WERI-Rb-1 (cell line): ENCODE measurements at regions not wholly inside any gene's neighbourhood (a gene's known extent, or its start where the extent isn't known, plus 50 kb on each side); places are given as distances from the start of the nearest gene placed in this dataset.

Experiments used
- DNase-seq: peaks from one replicate; pipeline ENCODE4 v3.0.0-alpha.2; 2020
- H3K27ac ChIP-seq: fragments of 250-450 bp; sonication (Bioruptor Pico); 2 replicates; pipeline ENCODE4 v1.5.1; 2020; ENCODE audit warnings: mild to moderate bottlenecking, moderate library complexity
- H3K27me3 ChIP-seq: fragments of 250-450 bp; sonication (Bioruptor Pico); 2 replicates; pipeline ENCODE4 v1.5.1; 2021; ENCODE audit warnings: mild to moderate bottlenecking, low read depth, moderate library complexity; ENCODE audit not compliant: insufficient read depth, severe bottlenecking
- H3K36me3 ChIP-seq: fragments of 250-450 bp; sonication (Bioruptor Pico); 2 replicates; pipeline ENCODE4 v1.5.1; 2020; ENCODE audit warnings: mild to moderate bottlenecking, moderate library complexity
- H3K4me3 ChIP-seq: 2 replicates; pipeline ENCODE4 v1.5.1; 2011; ENCODE audit warnings: low read depth, mild to moderate bottlenecking, control low read depth, low read length
- H3K9me3 ChIP-seq: fragments of 250-450 bp; sonication (Bioruptor Pico); 2 replicates; pipeline ENCODE4 v1.5.1; 2021; ENCODE audit warnings: mild to moderate bottlenecking, moderate library complexity; ENCODE audit not compliant: severe bottlenecking
- TF ChIP-seq, protein P1 (sequence below): IDR thresholded peaks from 2 replicates; pipeline ENCODE4 v1.5.1; 2011; ENCODE audit warnings: low read depth, mild to moderate bottlenecking, control low read depth, inconsistent platforms, low read length

DNA sequence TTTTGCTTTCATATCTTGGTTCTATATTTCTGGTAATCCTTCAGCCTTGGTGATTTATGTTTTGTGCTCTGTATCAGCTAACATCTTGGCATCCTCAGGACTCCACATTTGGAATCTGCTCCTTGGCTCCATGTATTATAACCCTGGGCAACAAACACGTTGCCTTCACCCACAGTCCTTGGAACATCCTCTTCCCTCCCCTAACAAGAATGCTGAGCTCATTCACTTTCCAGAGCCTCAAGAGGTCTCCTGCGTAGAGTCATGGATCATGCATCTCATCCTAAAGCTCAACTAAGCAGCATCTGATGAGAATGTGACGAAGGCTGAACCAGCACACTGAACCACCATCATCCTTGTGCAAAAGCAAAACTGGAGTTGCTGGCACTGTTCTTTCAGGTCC lies 60.5 kb upstream of the C1GALT1C1 start:
- TF ChIP-seq, protein P1, sequence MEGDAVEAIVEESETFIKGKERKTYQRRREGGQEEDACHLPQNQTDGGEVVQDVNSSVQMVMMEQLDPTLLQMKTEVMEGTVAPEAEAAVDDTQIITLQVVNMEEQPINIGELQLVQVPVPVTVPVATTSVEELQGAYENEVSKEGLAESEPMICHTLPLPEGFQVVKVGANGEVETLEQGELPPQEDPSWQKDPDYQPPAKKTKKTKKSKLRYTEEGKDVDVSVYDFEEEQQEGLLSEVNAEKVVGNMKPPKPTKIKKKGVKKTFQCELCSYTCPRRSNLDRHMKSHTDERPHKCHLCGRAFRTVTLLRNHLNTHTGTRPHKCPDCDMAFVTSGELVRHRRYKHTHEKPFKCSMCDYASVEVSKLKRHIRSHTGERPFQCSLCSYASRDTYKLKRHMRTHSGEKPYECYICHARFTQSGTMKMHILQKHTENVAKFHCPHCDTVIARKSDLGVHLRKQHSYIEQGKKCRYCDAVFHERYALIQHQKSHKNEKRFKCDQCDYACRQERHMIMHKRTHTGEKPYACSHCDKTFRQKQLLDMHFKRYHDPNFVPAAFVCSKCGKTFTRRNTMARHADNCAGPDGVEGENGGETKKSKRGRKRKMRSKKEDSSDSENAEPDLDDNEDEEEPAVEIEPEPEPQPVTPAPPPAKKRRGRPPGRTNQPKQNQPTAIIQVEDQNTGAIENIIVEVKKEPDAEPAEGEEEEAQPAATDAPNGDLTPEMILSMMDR, result no peak
- H3K27me3 ChIP-seq, result peaks cover 34% of the 10 kb centered on the region
- no peaks in the 10 kb centered on the region for H3K9me3 ChIP-seq
- H3K36me3 ChIP-seq, result no peaks in the 10 kb centered on the region
- no peak for DNase-seq
- H3K27ac ChIP-seq, result no peak overlapping the region
- H3K4me3 ChIP-seq, result no peak overlapping the region

- no peak overlapping the region for H3K4me3 ChIP-seq
- TF ChIP-seq, protein P1, result no peak
These were observed 50.2 kb upstream of the C1GALT1C1 start for GRCh38 chrX:120680090-120680489.

More at GRCh38 chrX:120680090-120680489, 50.2 kb upstream of the C1GALT1C1 start:
- no peak for DNase-seq
- Histone ChIP-seq H3K36me3 (no peaks in the 10 kb centered on the region), H3K27me3 (peaks cover 15% of the 10 kb centered on the region), H3K9me3 (no peaks in the 10 kb centered on the region), H3K27ac (no peak overlapping the region)
